PFSK-1 (cell line): ENCODE measurements at regions not wholly inside any gene's neighbourhood (a gene's known extent, or its start where the extent isn't known, plus 50 kb on each side); places are given as distances from the start of the nearest gene placed in this dataset.

ENCODE experiments used
- FOXP2 ChIP-seq: optimal IDR thresholded peaks from 2 replicates; pipeline ENCODE3; 2011; ENCODE audit warnings: borderline replicate concordance, control low read depth, inconsistent platforms; ENCODE audit not compliant: insufficient read depth; ENCODE audit errors: extremely low read length, extremely low read depth
- POLR2AphosphoS5 ChIP-seq: IDR thresholded peaks from 2 replicates; pipeline ENCODE4 v1.6.1; 2012; ENCODE audit warnings: low read depth, mild to moderate bottlenecking, control low read depth, low read length, moderate library complexity
- SIN3A ChIP-seq: IDR thresholded peaks from 2 replicates; pipeline ENCODE4 v1.6.1; 2012; ENCODE audit warnings: mild to moderate bottlenecking, low read length, moderate library complexity, borderline replicate concordance; ENCODE audit not compliant: insufficient read depth
- TAF1 ChIP-seq: IDR thresholded peaks from 2 replicates; pipeline ENCODE4 v1.6.1; 2012; ENCODE audit warnings: low read length, control low read depth, borderline replicate concordance; ENCODE audit not compliant: insufficient read depth
- TF ChIP-seq, protein P1 (sequence below), 2 experiments: IDR thresholded peaks; 2 replicates each; pipeline versions ENCODE4 v1.6.1 to v1.8.0; 2011 to 2012; ENCODE audit warnings: low read depth in 2 of 2, low read length in 2 of 2, control low read depth in 1 of 2, inconsistent platforms in 1 of 2, mild to moderate bottlenecking in 1 of 2, moderate library complexity in 1 of 2; ENCODE audit not compliant: insufficient read depth in 1 of 2

DNA sequence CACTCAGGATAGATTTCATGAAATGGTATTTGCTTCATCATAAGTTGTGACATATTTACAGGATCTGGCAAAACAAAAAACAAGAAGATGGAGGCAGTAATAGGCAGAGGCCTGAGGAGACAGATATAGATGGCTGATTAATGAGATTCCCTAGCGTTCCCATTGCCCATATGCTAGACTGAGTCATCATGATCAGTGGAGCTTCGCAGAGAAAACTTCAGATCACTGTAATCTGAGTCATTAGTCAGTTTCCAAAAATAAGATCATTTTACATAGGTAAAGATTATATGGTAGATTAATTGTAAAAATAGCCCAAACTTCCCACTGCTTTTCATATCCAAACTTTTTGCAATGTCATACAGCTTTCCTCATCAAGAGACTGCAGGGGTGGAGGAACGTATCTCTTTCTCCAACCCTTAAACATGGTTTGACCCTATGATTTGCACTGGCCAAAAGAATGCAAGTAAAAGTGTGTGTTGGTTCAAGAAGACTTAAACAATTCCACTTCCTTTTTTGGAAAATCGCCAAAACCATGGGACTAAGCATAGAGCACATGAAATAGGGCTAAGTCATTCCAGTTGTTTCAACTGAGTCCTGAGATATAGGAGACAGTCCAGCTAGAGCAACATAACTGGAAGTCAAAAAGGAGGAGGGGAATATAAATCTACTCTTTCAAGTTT, 626.0 kb downstream of the RNF144B start:
- TF ChIP-seq, protein P1, sequence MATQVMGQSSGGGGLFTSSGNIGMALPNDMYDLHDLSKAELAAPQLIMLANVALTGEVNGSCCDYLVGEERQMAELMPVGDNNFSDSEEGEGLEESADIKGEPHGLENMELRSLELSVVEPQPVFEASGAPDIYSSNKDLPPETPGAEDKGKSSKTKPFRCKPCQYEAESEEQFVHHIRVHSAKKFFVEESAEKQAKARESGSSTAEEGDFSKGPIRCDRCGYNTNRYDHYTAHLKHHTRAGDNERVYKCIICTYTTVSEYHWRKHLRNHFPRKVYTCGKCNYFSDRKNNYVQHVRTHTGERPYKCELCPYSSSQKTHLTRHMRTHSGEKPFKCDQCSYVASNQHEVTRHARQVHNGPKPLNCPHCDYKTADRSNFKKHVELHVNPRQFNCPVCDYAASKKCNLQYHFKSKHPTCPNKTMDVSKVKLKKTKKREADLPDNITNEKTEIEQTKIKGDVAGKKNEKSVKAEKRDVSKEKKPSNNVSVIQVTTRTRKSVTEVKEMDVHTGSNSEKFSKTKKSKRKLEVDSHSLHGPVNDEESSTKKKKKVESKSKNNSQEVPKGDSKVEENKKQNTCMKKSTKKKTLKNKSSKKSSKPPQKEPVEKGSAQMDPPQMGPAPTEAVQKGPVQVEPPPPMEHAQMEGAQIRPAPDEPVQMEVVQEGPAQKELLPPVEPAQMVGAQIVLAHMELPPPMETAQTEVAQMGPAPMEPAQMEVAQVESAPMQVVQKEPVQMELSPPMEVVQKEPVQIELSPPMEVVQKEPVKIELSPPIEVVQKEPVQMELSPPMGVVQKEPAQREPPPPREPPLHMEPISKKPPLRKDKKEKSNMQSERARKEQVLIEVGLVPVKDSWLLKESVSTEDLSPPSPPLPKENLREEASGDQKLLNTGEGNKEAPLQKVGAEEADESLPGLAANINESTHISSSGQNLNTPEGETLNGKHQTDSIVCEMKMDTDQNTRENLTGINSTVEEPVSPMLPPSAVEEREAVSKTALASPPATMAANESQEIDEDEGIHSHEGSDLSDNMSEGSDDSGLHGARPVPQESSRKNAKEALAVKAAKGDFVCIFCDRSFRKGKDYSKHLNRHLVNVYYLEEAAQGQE (IDR thresholded peaks at IDR 0.05; ENCODE audit: insufficient read depth in 1 of 2, low read depth in 2 of 2, low read length in 2 of 2) = no peak
- TF ChIP-seq SIN3A = no peak
- TF ChIP-seq TAF1 = no peak
- no peak for TF ChIP-seq FOXP2
- TF ChIP-seq POLR2AphosphoS5 = no peak

DNA sequence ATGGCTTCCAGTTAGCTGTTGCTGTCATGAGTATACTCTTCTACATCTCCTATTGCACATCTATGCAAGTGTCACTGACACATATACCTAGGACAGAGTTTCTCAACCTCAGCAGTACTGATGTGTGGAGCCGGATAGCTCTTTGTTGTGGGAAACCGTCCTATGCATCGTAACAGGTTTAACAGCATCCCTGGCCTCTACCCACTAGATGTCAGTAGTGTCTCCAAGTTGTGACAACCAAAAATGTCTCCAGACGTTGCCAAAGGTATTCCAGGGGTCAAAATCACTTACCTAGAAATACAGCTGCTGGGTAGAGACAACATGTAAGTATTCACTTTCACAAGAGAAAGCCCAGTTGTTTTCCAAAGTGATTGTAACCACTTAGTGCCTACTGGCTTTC, 637.6 kb downstream of the RNF144B start:
- no peak for TF ChIP-seq FOXP2
- TF ChIP-seq, protein P1 (IDR thresholded peaks at IDR 0.05; ENCODE audit: insufficient read depth in 1 of 2, low read depth in 2 of 2, low read length in 2 of 2) = no peak
- TF ChIP-seq TAF1 = no peak
- no peak for TF ChIP-seq SIN3A
- TF ChIP-seq POLR2AphosphoS5 = no peak

DNA sequence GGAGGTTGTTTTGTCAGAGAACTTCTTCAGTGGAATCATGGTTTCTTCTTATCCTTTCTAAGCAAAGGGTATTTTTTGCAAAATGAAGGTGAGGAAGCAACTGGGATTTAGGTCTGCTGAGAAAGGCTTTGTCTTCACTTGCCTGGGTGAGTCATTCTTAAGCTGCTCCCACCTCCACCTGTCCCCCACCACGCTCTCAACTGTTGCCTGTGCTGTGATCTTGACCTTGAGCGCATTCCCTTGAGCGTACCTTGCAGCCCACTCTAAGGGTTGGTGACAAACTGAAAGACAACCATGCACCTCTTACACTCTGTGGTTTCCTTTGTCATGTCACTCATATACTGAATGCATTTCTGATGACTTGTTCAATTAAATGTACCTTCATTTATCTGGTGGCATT, 641.1 kb downstream of the RNF144B start:
- TF ChIP-seq FOXP2 = no peak
- TF ChIP-seq SIN3A = no peak
- no peak for TF ChIP-seq POLR2AphosphoS5
- TF ChIP-seq, protein P1 (IDR thresholded peaks at IDR 0.05; ENCODE audit: insufficient read depth in 1 of 2, low read depth in 2 of 2, low read length in 2 of 2) = no peak

DNA sequence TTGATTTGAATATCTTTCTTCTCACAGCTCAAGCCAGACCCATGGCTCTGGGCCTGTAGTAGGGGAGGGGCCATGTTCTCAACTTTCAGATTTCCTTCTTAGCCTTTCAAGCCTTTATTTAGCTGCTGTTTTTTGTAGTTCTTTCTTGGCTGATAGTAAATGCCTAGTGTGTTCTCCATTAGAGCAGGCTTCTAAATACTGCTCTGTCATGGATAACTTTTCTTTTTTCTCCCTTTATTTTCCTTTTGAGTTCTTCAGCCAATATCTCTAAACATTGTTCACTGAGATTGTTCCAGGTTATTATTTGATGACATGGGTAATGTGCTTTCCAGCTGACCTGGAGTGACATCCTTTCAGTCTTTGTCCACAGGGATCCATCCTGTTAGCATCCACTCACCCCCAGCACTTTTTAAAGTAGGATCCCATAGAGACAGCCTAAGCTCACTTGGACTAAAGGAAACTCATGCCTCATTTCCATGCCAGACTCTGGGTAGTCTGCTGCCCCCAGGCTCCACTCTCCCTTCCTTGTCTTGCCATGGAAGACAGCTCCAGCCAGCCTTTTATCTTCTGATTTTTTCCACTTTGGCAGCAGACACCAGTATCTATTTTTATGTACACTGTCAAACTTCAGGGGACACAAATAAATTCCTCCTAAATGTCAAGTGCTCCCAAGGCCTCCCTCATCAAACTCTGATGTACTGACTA, 645.6 kb downstream of the RNF144B start:
- no peak for TF ChIP-seq SIN3A
- no peak for TF ChIP-seq POLR2AphosphoS5

DNA sequence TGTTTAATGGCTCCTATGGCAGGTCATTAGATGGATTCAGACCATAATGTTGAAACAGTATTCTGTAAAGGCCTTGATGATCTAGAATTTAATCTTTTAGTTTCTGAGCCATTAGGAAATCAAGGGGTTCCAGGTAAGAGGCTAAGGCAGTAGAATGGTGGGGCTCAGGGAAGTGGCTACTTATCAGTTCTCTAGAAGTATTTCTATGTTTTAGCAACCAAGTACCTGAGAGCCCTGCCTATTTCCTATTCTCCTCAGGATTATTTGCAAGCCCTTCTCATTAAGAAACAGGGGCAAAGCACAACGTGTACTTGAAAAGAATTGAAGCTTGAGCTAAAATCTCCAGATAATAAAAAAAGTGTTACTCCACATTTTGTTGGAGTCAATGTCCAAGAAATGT, 646.5 kb downstream of the RNF144B start:
- TF ChIP-seq, protein P1 (IDR thresholded peaks at IDR 0.05; ENCODE audit: insufficient read depth in 1 of 2, low read depth in 2 of 2, low read length in 2 of 2) = no peak
- TF ChIP-seq SIN3A (no peak), FOXP2 (no peak), TAF1 (no peak), POLR2AphosphoS5 (no peak)
